ENCODE measurements at regions not wholly inside any gene's neighbourhood (a gene's known extent, or its start where the extent isn't known, plus 50 kb on each side); places are given as distances from the start of the nearest gene placed in this dataset.

DNA sequence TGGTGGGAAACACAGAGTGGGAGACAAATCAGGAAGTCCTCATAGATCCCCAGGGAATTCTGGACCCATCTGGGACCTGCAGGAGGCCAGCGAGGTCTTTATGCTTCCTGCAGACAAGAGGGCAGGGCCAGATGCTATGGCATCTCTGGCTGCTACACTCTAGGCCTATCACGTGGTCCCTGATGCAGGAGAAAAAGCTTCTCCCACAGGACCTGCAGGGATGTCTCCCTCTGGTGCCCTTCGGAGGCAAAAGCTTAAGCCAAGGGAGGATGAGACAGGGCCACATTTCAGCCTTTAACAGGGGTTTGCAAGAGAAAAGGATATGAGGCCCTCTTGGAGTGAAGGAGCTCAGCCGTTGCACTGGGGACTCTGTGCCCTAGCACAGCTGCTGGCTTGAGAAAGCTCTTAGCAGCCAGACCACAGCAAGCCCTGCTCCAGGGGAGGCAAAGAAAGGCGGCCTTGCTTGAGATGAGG lies 243.0 kb downstream of the C1orf94 start:
- no peak for TF ChIP-seq POLR2A (IDR thresholded peaks at IDR 0.05; ENCODE audit: extremely low read depth, insufficient read length)
- TF ChIP-seq CTCF (IDR thresholded peaks at IDR 0.05; ENCODE audit: low read depth, low read length), result no peak

Data from NB4 (cell line).